HEK293T (cell line): ENCODE measurements at regions not wholly inside any gene's neighbourhood (a gene's known extent, or its start where the extent isn't known, plus 50 kb on each side); places are given as distances from the start of the nearest gene placed in this dataset.

Source experiments
- ARNT ChIP-seq: fragments of 450-650 bp; IDR thresholded peaks from 2 replicates; pipeline ENCODE4 v1.6.1; 2017; ENCODE audit warnings: mild to moderate bottlenecking
- BHLHE40 ChIP-seq: fragments of 450-650 bp; IDR thresholded peaks from 2 replicates; pipeline ENCODE4 v1.6.1; 2016; ENCODE audit warnings: mild to moderate bottlenecking, moderate library complexity, borderline replicate concordance
- CTBP1 ChIP-seq: fragments of 450-650 bp; IDR thresholded peaks from 2 replicates; pipeline ENCODE4 v1.6.1; 2016; ENCODE audit warnings: borderline replicate concordance
- FOXA1 ChIP-seq: fragments of 450-650 bp; IDR thresholded peaks from 2 replicates; pipeline ENCODE4 v1.6.1; 2016; ENCODE audit warnings: mild to moderate bottlenecking
- FOXK2 ChIP-seq: fragments of 450-650 bp; IDR thresholded peaks from 2 replicates; pipeline ENCODE4 v1.6.1; 2016; ENCODE audit warnings: mild to moderate bottlenecking
- FOXM1 ChIP-seq: fragments of 450-650 bp; IDR thresholded peaks from 2 replicates; pipeline ENCODE4 v1.6.1; 2017; ENCODE audit warnings: mild to moderate bottlenecking, borderline replicate concordance
- HDGF ChIP-seq: fragments of 450-650 bp; IDR thresholded peaks from 2 replicates; pipeline ENCODE4 v1.6.1; 2017; ENCODE audit warnings: antibody characterized with exemption, borderline replicate concordance
- SUZ12 ChIP-seq: fragments of 450-650 bp; IDR thresholded peaks from 2 replicates; pipeline ENCODE4 v1.6.1; 2016; ENCODE audit warnings: mild to moderate bottlenecking
- TARDBP ChIP-seq: fragments of 450-650 bp; IDR thresholded peaks from 2 replicates; pipeline ENCODE4 v1.6.1; 2016
- TF ChIP-seq, protein P1 (sequence below): fragments of 450-650 bp; IDR thresholded peaks from 2 replicates; pipeline ENCODE4 v1.6.1; 2016

DNA sequence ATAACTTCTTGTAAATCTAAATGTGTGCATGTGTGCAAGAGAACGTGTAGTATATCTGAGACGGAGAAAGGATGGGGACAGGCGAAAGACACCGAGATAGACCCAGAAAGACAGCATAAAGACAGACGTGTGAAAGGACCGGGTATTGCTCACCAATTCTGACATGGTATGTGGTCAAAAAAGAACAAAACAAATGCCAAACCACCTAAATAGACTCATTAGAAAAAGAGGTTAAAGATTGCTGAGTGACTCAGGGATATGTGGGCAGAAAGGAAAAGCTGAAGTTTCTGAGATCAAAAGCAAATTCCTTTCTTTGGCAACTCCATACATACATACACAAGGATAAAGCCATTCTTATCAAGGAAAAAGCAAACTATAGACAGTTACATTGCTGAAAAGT, 179.7 kb upstream of the TSC22D1 start:
- TF ChIP-seq ARNT (no peak), FOXK2 (no peak), BHLHE40 (no peak), FOXM1 (no peak), CTBP1 (no peak), SUZ12 (no peak), TARDBP (no peak), HDGF (no peak), FOXA1 (no peak)
- TF ChIP-seq, protein P1, sequence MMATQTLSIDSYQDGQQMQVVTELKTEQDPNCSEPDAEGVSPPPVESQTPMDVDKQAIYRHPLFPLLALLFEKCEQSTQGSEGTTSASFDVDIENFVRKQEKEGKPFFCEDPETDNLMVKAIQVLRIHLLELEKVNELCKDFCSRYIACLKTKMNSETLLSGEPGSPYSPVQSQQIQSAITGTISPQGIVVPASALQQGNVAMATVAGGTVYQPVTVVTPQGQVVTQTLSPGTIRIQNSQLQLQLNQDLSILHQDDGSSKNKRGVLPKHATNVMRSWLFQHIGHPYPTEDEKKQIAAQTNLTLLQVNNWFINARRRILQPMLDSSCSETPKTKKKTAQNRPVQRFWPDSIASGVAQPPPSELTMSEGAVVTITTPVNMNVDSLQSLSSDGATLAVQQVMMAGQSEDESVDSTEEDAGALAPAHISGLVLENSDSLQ: no peak
